GM12878 (cell line): ENCODE measurements at regions not wholly inside any gene's neighbourhood (a gene's known extent, or its start where the extent isn't known, plus 50 kb on each side); places are given as distances from the start of the nearest gene placed in this dataset.

Source experiments
- ATAC-seq: fragments of 200-7000 bp; cut with Tn5 transposase; 3 replicates; pipeline ENCODE4 v1.9.1; 2020; ENCODE audit warnings: mild to moderate bottlenecking, moderate library complexity
- BruUV-seq: library from RNA; stranded (reverse); fragments of 400-500 nt; replicated peaks from 2 replicates; lab custom pipeline; 2021; lab: Mats Ljungman, UMichigan
- CTCF ChIA-PET: fragments of 300-600 bp; sonication (Branson Sonifier 250); formaldehyde crosslinking; extraction: SDS; loops from one replicate; lab custom pipeline; 2021; ENCODE audit warnings: inconsistent platforms; lab: Yijun Ruan, JAX
- POLR2A ChIA-PET: fragments of 350-600 bp; formaldehyde crosslinking; extraction: SDS; loops from one replicate; lab custom pipeline; 2021; ENCODE audit warnings: inconsistent platforms; lab: Charles Lee
- RAD21 ChIA-PET: fragments of 300-600 bp; sonication (Branson Sonifier 250); formaldehyde crosslinking; loops from one replicate; lab custom pipeline; 2023; ENCODE audit warnings: antibody characterized with exemption; ENCODE audit not compliant: unreplicated experiment; lab: Charles Lee
- SMC1A ChIA-PET: fragments of 300-600 bp; sonication (Branson Sonifier 250); formaldehyde crosslinking; loops from one replicate; lab custom pipeline; 2023; ENCODE audit not compliant: unreplicated experiment, uncharacterized antibody; lab: Charles Lee
- DNase-seq: peaks from one replicate; pipeline ENCODE4 v3.0.0-alpha.2; 2011; ENCODE audit warnings: low read depth, low spot score
- FAIRE-seq: peaks from 3 replicates; lab custom pipeline; 2011; peaks lifted over from hg19 to GRCh38; lab: Jason Lieb, UNC
- H2AFZ ChIP-seq: 2 replicates; pipeline ENCODE4 v1.6.0; 2011; ENCODE audit warnings: low read depth, low read length, control low read depth; ENCODE audit not compliant: control insufficient read depth
- H3K27ac ChIP-seq: 2 replicates; pipeline ENCODE4 v1.5.1; 2011; ENCODE audit warnings: control low read depth; ENCODE audit not compliant: control insufficient read depth, insufficient read depth
- H3K27me3 ChIP-seq, 2 experiments: replicated peaks in 1 of 2; 2 replicates each; pipeline versions ENCODE4 v1.6.0 to v1.6.1; 2011; ENCODE audit warnings: low read length in 1 of 2; ENCODE audit not compliant: control insufficient read depth in 2 of 2, insufficient read depth in 2 of 2
- H3K36me3 ChIP-seq, 2 experiments: 2 replicates each; pipeline ENCODE4 v1.5.1; 2011; ENCODE audit warnings: low read length in 1 of 2; ENCODE audit not compliant: control insufficient read depth in 2 of 2, insufficient read depth in 2 of 2
- H3K4me1 ChIP-seq: 2 replicates; pipeline ENCODE4 v1.6.1; 2011; ENCODE audit warnings: mild to moderate bottlenecking, low read length, moderate library complexity, mixed read lengths; ENCODE audit not compliant: control insufficient read depth, insufficient read depth
- H3K4me2 ChIP-seq: 2 replicates; pipeline ENCODE4 v1.6.0; 2011; ENCODE audit warnings: control low read depth; ENCODE audit not compliant: control insufficient read depth, insufficient read depth
- H3K4me3 ChIP-seq: fragments of 200-600 bp; sonication (generic); 2 replicates; pipeline ENCODE4 v1.5.1; 2016
- H3K79me2 ChIP-seq: 2 replicates; pipeline ENCODE4 v1.6.0; 2011; ENCODE audit warnings: low read length; ENCODE audit not compliant: control insufficient read depth, insufficient read depth
- H3K9ac ChIP-seq: 2 replicates; pipeline ENCODE4 v1.8.0; 2011; ENCODE audit warnings: low read length, control low read depth, mixed read lengths; ENCODE audit not compliant: control insufficient read depth, insufficient read depth
- H3K9me3 ChIP-seq: replicated peaks from 3 replicates; pipeline ENCODE4 v1.5.1; 2011; ENCODE audit warnings: mild to moderate bottlenecking, low read length; ENCODE audit not compliant: control insufficient read depth, insufficient read depth
- H4K20me1 ChIP-seq: 2 replicates; pipeline ENCODE4 v1.6.0; 2011; ENCODE audit not compliant: control insufficient read depth, insufficient read depth
- FOXK2 ChIP-seq: fragments of 450-650 bp; IDR thresholded peaks from 2 replicates; pipeline ENCODE4 v1.6.1; 2017; ENCODE audit warnings: mild to moderate bottlenecking, moderate library complexity
- KLF5 ChIP-seq: fragments of 450-650 bp; IDR thresholded peaks from 2 replicates; pipeline ENCODE4 v1.6.1; 2014; ENCODE audit warnings: mild to moderate bottlenecking; ENCODE audit not compliant: partially characterized antibody
- LARP7 ChIP-seq: fragments of 450-650 bp; IDR thresholded peaks from 2 replicates; pipeline ENCODE4 v1.6.1; 2017; ENCODE audit warnings: mild to moderate bottlenecking
- NFIC ChIP-seq: IDR thresholded peaks from 2 replicates; pipeline ENCODE4 v1.6.1; 2012; ENCODE audit warnings: low read depth, mild to moderate bottlenecking, inconsistent platforms, low read length, moderate library complexity
- NFXL1 ChIP-seq: fragments of 450-650 bp; IDR thresholded peaks from 2 replicates; pipeline ENCODE4 v1.6.1; 2017; ENCODE audit warnings: antibody characterized with exemption, mild to moderate bottlenecking, borderline replicate concordance
- SRF ChIP-seq, 2 experiments: IDR thresholded peaks; 2 replicates each; pipeline ENCODE4 v1.6.1; 2011; ENCODE audit warnings: low read depth in 2 of 2, low read length in 2 of 2, mild to moderate bottlenecking in 1 of 2, moderate library complexity in 1 of 2
- STAT1 ChIP-seq: fragments of 450-650 bp; conservative IDR thresholded peaks from 2 replicates; pipeline ENCODE4 v1.6.1; 2014; ENCODE audit warnings: antibody characterized with exemption, mild to moderate bottlenecking
- WGBS: methylation state at CpG from one replicate; pipeline ENCODE4 v1.1.6; 2016; ENCODE audit warnings: low lambda C conversion rate; ENCODE audit not compliant: insufficient replicate concordance, insufficient coverage; ENCODE audit errors: missing lambda C conversion rate; 5-methylcytosine and 5-hydroxymethylcytosine counted together
- in situ Hi-C: fragments of 300-500 bp; cut with MboI; formaldehyde crosslinking; loops from 9 replicates; pipeline ENCODE4 v1.14.3; 2018; ENCODE audit warnings: mixed read lengths
- intact Hi-C: fragments of 100-400 bp; cut with micrococcal nuclease; formaldehyde crosslinking; loops from one replicate; pipeline ENCODE4 v1.14.2; 2022; ENCODE audit not compliant: unreplicated experiment
- TF ChIP-seq, protein P1 (sequence below): fragments of 450-650 bp; IDR thresholded peaks from 2 replicates; pipeline ENCODE4 v1.6.1; 2017; ENCODE audit warnings: borderline replicate concordance
- TF ChIP-seq, protein P2 (sequence below), 3 experiments: IDR thresholded peaks in 2 of 3; conservative IDR thresholded peaks in 1 of 3; 2 replicates each; pipeline ENCODE4 v1.5.1; 2011; ENCODE audit warnings: low read depth in 3 of 3, low read length in 3 of 3, mild to moderate bottlenecking in 3 of 3, control low read depth in 2 of 3, moderate library complexity in 2 of 3, inconsistent platforms in 1 of 3, mixed read lengths in 1 of 3; ENCODE audit not compliant: control insufficient read depth in 2 of 3, insufficient read depth in 1 of 3; ENCODE audit errors: extremely low read depth in 1 of 3

GRCh38 chr12:61880186-61880585 lies 380.0 kb upstream of the USP15 start:
- Histone ChIP-seq H3K36me3 (no peaks in the 10 kb centered on the region), H3K79me2 (no peaks in the 10 kb centered on the region), H3K9ac (no peak overlapping the region), H3K4me3 (no peak overlapping the region), H3K27ac (no peak overlapping the region), H3K4me1 (no peaks in the 10 kb centered on the region), H3K4me2 (no peak overlapping the region), H3K9me3 (no peaks in the 10 kb centered on the region), H3K27me3 (no peaks in the 10 kb centered on the region), H2AFZ (no peak overlapping the region), H4K20me1 (no peaks in the 10 kb centered on the region)
- ATAC-seq = no peak
- no peak for FAIRE-seq
- intact Hi-C loops = no loop called here
- ChIA-PET RAD21 (no interaction called here), CTCF (no interaction called here), POLR2A (no interaction called here), SMC1A (interaction anchor here (0.7 kb wide), 1 partner anchor 10 kb away, joined by 3 read pairs; no protein-coding TSS in a partner anchor)
- in situ Hi-C loops = no loop called here
- BruUV-seq = no TSS peak
- TF ChIP-seq, protein P1, sequence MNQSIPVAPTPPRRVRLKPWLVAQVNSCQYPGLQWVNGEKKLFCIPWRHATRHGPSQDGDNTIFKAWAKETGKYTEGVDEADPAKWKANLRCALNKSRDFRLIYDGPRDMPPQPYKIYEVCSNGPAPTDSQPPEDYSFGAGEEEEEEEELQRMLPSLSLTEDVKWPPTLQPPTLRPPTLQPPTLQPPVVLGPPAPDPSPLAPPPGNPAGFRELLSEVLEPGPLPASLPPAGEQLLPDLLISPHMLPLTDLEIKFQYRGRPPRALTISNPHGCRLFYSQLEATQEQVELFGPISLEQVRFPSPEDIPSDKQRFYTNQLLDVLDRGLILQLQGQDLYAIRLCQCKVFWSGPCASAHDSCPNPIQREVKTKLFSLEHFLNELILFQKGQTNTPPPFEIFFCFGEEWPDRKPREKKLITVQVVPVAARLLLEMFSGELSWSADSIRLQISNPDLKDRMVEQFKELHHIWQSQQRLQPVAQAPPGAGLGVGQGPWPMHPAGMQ = no peak
- TF ChIP-seq FOXK2 = no peak
- no peak for TF ChIP-seq NFIC
- no peak for TF ChIP-seq NFXL1
- TF ChIP-seq SRF (IDR thresholded peaks at IDR 0.05; ENCODE audit: low read depth in 2 of 2, low read length in 2 of 2) = no peak
- TF ChIP-seq STAT1 = no peak
- no peak for TF ChIP-seq LARP7
- no peak for TF ChIP-seq KLF5
- TF ChIP-seq, protein P2, sequence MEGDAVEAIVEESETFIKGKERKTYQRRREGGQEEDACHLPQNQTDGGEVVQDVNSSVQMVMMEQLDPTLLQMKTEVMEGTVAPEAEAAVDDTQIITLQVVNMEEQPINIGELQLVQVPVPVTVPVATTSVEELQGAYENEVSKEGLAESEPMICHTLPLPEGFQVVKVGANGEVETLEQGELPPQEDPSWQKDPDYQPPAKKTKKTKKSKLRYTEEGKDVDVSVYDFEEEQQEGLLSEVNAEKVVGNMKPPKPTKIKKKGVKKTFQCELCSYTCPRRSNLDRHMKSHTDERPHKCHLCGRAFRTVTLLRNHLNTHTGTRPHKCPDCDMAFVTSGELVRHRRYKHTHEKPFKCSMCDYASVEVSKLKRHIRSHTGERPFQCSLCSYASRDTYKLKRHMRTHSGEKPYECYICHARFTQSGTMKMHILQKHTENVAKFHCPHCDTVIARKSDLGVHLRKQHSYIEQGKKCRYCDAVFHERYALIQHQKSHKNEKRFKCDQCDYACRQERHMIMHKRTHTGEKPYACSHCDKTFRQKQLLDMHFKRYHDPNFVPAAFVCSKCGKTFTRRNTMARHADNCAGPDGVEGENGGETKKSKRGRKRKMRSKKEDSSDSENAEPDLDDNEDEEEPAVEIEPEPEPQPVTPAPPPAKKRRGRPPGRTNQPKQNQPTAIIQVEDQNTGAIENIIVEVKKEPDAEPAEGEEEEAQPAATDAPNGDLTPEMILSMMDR (IDR thresholded peaks at IDR 0.05 in 2 of 3, conservative IDR thresholded peaks at IDR 0.05 in 1 of 3; ENCODE audit: control insufficient read depth in 2 of 3, extremely low read depth in 1 of 3, insufficient read depth in 1 of 3, low read depth in 3 of 3, low read length in 3 of 3) = no peak
- WGBS = 17% methylated on average over 7 of the region's 7 CpGs
- no peak for DNase-seq
